GM23248 (cell line): ENCODE measurements at regions not wholly inside any gene's neighbourhood (a gene's known extent, or its start where the extent isn't known, plus 50 kb on each side); places are given as distances from the start of the nearest gene placed in this dataset.

Experiments used
- DNase-seq: peaks from one replicate; pipeline ENCODE4 v3.0.0-alpha.2; 2015
- H2AFZ ChIP-seq: fragments of 200-600 bp; sonication (generic); 2 replicates; pipeline ENCODE4 v1.6.1; 2016; ENCODE audit warnings: antibody characterized with exemption
- H3F3A ChIP-seq: fragments of 200-600 bp; sonication (generic); 2 replicates; pipeline ENCODE4 v1.6.1; 2016; ENCODE audit warnings: mild to moderate bottlenecking, antibody characterized with exemption, mixed run types; ENCODE audit not compliant: insufficient read depth
- H3K27ac ChIP-seq: fragments of 200-600 bp; sonication (generic); 2 replicates; pipeline ENCODE4 v1.5.1; 2016; ENCODE audit warnings: mild to moderate bottlenecking
- H3K27me3 ChIP-seq: fragments of 200-600 bp; sonication (generic); replicated peaks from 2 replicates; pipeline ENCODE4 v1.6.1; 2016; ENCODE audit warnings: mild to moderate bottlenecking; ENCODE audit not compliant: insufficient read depth
- H3K36me3 ChIP-seq: fragments of 200-600 bp; sonication (generic); 2 replicates; pipeline ENCODE4 v1.6.1; 2016; ENCODE audit warnings: low read depth, mild to moderate bottlenecking
- H3K4me1 ChIP-seq: fragments of 200-600 bp; sonication (generic); 2 replicates; pipeline ENCODE4 v1.6.1; 2016; ENCODE audit warnings: mild to moderate bottlenecking; ENCODE audit not compliant: insufficient read depth
- H3K4me2 ChIP-seq: fragments of 200-600 bp; sonication (generic); one replicate; pipeline ENCODE4 v1.6.1; 2016; ENCODE audit warnings: mild to moderate bottlenecking; ENCODE audit not compliant: unreplicated experiment
- H3K4me3 ChIP-seq: fragments of 200-600 bp; sonication (generic); 2 replicates; pipeline ENCODE4 v1.5.1; 2016; ENCODE audit warnings: mild to moderate bottlenecking
- H3K79me2 ChIP-seq: fragments of 200-600 bp; sonication (generic); 2 replicates; pipeline ENCODE4 v1.6.1; 2016; ENCODE audit warnings: mild to moderate bottlenecking; ENCODE audit not compliant: insufficient read depth
- H3K9ac ChIP-seq: fragments of 200-600 bp; sonication (generic); 2 replicates; pipeline ENCODE4 v1.6.1; 2016; ENCODE audit warnings: mild to moderate bottlenecking
- H3K9me2 ChIP-seq: fragments of 200-600 bp; sonication (generic); 2 replicates; pipeline ENCODE4 v1.6.1; 2016; ENCODE audit warnings: mixed run types, mild to moderate bottlenecking, moderate library complexity; ENCODE audit not compliant: insufficient read depth
- H3K9me3 ChIP-seq: fragments of 200-600 bp; sonication (generic); one replicate; pipeline ENCODE4 v1.6.1; 2017; ENCODE audit warnings: low read depth
- H4K20me1 ChIP-seq: fragments of 200-600 bp; sonication (generic); 2 replicates; pipeline ENCODE4 v1.6.0; 2016; ENCODE audit not compliant: insufficient read depth
- EZH2 ChIP-seq: fragments of 200-600 bp; sonication (generic); IDR thresholded peaks from 2 replicates; pipeline ENCODE4 v1.6.1; 2018; ENCODE audit warnings: antibody characterized with exemption, mild to moderate bottlenecking; ENCODE audit not compliant: insufficient read depth, poor library complexity, severe bottlenecking
- EZH2phosphoT487 ChIP-seq: fragments of 200-600 bp; sonication (generic); IDR thresholded peaks from 2 replicates; pipeline ENCODE4 v1.6.1; 2018; ENCODE audit warnings: antibody characterized with exemption, moderate library complexity, mild to moderate bottlenecking, low read depth; ENCODE audit not compliant: insufficient read depth
- WGBS, 2 experiments: methylation state at CpG; one replicate each; pipeline ENCODE4 v1.1.6; 2015 to 2017; ENCODE audit warnings: low lambda C conversion rate in 2 of 2, low coverage in 1 of 2; ENCODE audit errors: missing lambda C conversion rate in 2 of 2; 5-methylcytosine and 5-hydroxymethylcytosine counted together
- in situ Hi-C: fragments of 300-500 bp; cut with MboI; formaldehyde crosslinking; loops from 2 replicates; pipeline ENCODE4 v1.15.0; 2020

- Histone ChIP-seq H3K27me3 (peaks cover 12% of the 10 kb centered on the region; the same call in 1 of the 2 replicates), H2AFZ (no peak overlapping the region), H3K9me2 (no peaks in the 10 kb centered on the region), H3K4me3 (no peak overlapping the region), H3K36me3 (no peaks in the 10 kb centered on the region), H3K79me2 (no peaks in the 10 kb centered on the region), H3K4me1 (no peaks in the 10 kb centered on the region), H3K9me3 (no peaks in the 10 kb centered on the region), H4K20me1 (no peaks in the 10 kb centered on the region), H3K4me2 (no peak overlapping the region), H3F3A (no peaks in the 10 kb centered on the region), H3K27ac (no peak overlapping the region), H3K9ac (no peak overlapping the region)
- in situ Hi-C loops: no loop called here
- TF ChIP-seq EZH2 (no peak), EZH2phosphoT487 (no peak)
- DNase-seq: no peak
- 80 to 86% methylated on average over 10 of the region's 10 CpGs for WGBS, 2 experiments
Measured at GRCh38 chr3:72093270-72093991, 308.5 kb upstream of the PROK2 start.

GRCh38 chr3:72092778-72093177, 307.8 kb upstream of the PROK2 start:
- no peaks in the 10 kb centered on the region for H3F3A ChIP-seq
- H3K27ac ChIP-seq: no peak overlapping the region
- WGBS, 2 experiments: 78 to 80% methylated on average over 7 of the region's 7 CpGs
- no peaks in the 10 kb centered on the region for H3K79me2 ChIP-seq
- no peaks in the 10 kb centered on the region for H4K20me1 ChIP-seq
- no peak overlapping the region for H3K4me2 ChIP-seq
- no peak for DNase-seq
- H3K9me3 ChIP-seq: no peaks in the 10 kb centered on the region
- peaks cover 12% of the 10 kb centered on the region; the same call in 1 of the 2 replicates for H3K27me3 ChIP-seq
- no peak overlapping the region for H3K4me3 ChIP-seq
- TF ChIP-seq EZH2 (no peak), EZH2phosphoT487 (no peak)
- in situ Hi-C loops: no loop called here
- H3K36me3 ChIP-seq: no peaks in the 10 kb centered on the region
- H3K4me1 ChIP-seq: no peaks in the 10 kb centered on the region
- no peaks in the 10 kb centered on the region for H3K9me2 ChIP-seq
- no peak overlapping the region for H3K9ac ChIP-seq
- H2AFZ ChIP-seq: no peak overlapping the region

- H3K36me3 ChIP-seq: no peaks in the 10 kb centered on the region
- H2AFZ ChIP-seq: no peak overlapping the region
- no peaks in the 10 kb centered on the region for H3K79me2 ChIP-seq
- H4K20me1 ChIP-seq: no peaks in the 10 kb centered on the region
- H3K27ac ChIP-seq: no peak overlapping the region
- no peak overlapping the region for H3K4me3 ChIP-seq
- DNase-seq: no peak
- WGBS, 2 experiments: 90% methylated on average over 12 of the region's 12 CpGs
- peaks cover 9% of the 10 kb centered on the region; the same call in 1 of the 2 replicates for H3K27me3 ChIP-seq
- H3K4me1 ChIP-seq: no peaks in the 10 kb centered on the region
- TF ChIP-seq EZH2phosphoT487: no peak
- no peak for TF ChIP-seq EZH2
- H3K9me3 ChIP-seq: no peaks in the 10 kb centered on the region
- no peaks in the 10 kb centered on the region for H3F3A ChIP-seq
- in situ Hi-C loops: no loop called here
- no peak overlapping the region for H3K4me2 ChIP-seq
- no peak overlapping the region for H3K9ac ChIP-seq
- H3K9me2 ChIP-seq: no peaks in the 10 kb centered on the region
Measured at GRCh38 chr3:72088486-72089025, 303.6 kb upstream of the PROK2 start.

- H3K4me1 ChIP-seq: no peaks in the 10 kb centered on the region; the same call in 1 of the 2 replicates
- H3K27me3 ChIP-seq: no peaks in the 10 kb centered on the region
- H3K27ac ChIP-seq: no peak overlapping the region
- H4K20me1 ChIP-seq: no peaks in the 10 kb centered on the region
- H3K36me3 ChIP-seq: no peaks in the 10 kb centered on the region
- no peak overlapping the region for H2AFZ ChIP-seq
- H3K9me3 ChIP-seq: no peaks in the 10 kb centered on the region
- no peak overlapping the region for H3K4me3 ChIP-seq
- no peak for DNase-seq
- WGBS, 2 experiments: 89 to 90% methylated on average over 10 of the region's 10 CpGs
- H3K4me2 ChIP-seq: no peak overlapping the region
- peaks cover 3% of the 10 kb centered on the region; the same call in 1 of the 2 replicates for H3F3A ChIP-seq
- no peak overlapping the region for H3K9ac ChIP-seq
- H3K79me2 ChIP-seq: no peaks in the 10 kb centered on the region
- H3K9me2 ChIP-seq: no peaks in the 10 kb centered on the region
- TF ChIP-seq EZH2phosphoT487 (no peak), EZH2 (no peak)
- in situ Hi-C loops: no loop called here
Measured at GRCh38 chr3:72087420-72087819, 302.5 kb upstream of the PROK2 start.

GRCh38 chr3:72086743-72087087, 301.8 kb upstream of the PROK2 start:
- H2AFZ ChIP-seq: no peak overlapping the region
- no peaks in the 10 kb centered on the region for H3K9me2 ChIP-seq
- peaks cover 9% of the 10 kb centered on the region for H3F3A ChIP-seq
- H3K27me3 ChIP-seq: no peaks in the 10 kb centered on the region
- no peak overlapping the region for H3K9ac ChIP-seq
- no peaks in the 10 kb centered on the region for H3K36me3 ChIP-seq
- H3K4me1 ChIP-seq: peaks cover 7% of the 10 kb centered on the region
- DNase-seq: no peak
- 92% methylated on average over 11 of the region's 11 CpGs for WGBS, 2 experiments
- no peak overlapping the region for H3K4me2 ChIP-seq
- no peaks in the 10 kb centered on the region for H4K20me1 ChIP-seq
- H3K4me3 ChIP-seq: no peak overlapping the region
- H3K27ac ChIP-seq: no peak overlapping the region
- no peaks in the 10 kb centered on the region for H3K79me2 ChIP-seq
- no peaks in the 10 kb centered on the region for H3K9me3 ChIP-seq
- no peak for TF ChIP-seq EZH2phosphoT487
- no peak for TF ChIP-seq EZH2
- in situ Hi-C loops: no loop called here
